CD14-positive monocyte (primary cell): ENCODE measurements at regions not wholly inside any gene's neighbourhood (a gene's known extent, or its start where the extent isn't known, plus 50 kb on each side); places are given as distances from the start of the nearest gene placed in this dataset.
A peak's percentile ranks its signal among the peaks of the same experiment; 100 is the strongest.

ENCODE experiments used
- DNase-seq, 3 donors: peaks; one replicate each; pipeline ENCODE4 v3.0.0-alpha.2; 2011 to 2022
- H2AFZ ChIP-seq: 2 replicates; pipeline ENCODE4 v1.6.0; 2012; ENCODE audit warnings: mild to moderate bottlenecking, low read depth, low read length, inconsistent platforms; ENCODE audit not compliant: insufficient read depth, poor library complexity, severe bottlenecking
- H3K27ac ChIP-seq, 2 donors: 1 replicate in 1 of 2; 2 replicates in 1 of 2; pipeline ENCODE4 v1.5.1; 2012 to 2013; ENCODE audit warnings: low read length in 2 of 2, control low read depth in 1 of 2, inconsistent platforms in 1 of 2, low read depth in 1 of 2, mild to moderate bottlenecking in 1 of 2
- H3K27me3 ChIP-seq, 2 donors: one replicate each; pipeline versions ENCODE4 v1.6.0 to v1.6.1; 2011 to 2013; ENCODE audit warnings: low read length in 2 of 2; ENCODE audit not compliant: control insufficient read depth in 2 of 2, insufficient read depth in 2 of 2
- H3K36me3 ChIP-seq, 2 donors: replicated peaks in 1 of 2; 1 replicate in 1 of 2; 2 replicates in 1 of 2; pipeline versions ENCODE4 v1.5.1 to v1.6.1; 2012 to 2013; ENCODE audit warnings: low read length in 2 of 2, control low read depth in 1 of 2, inconsistent platforms in 1 of 2, mild to moderate bottlenecking in 1 of 2; ENCODE audit not compliant: insufficient read depth in 2 of 2, control insufficient read depth in 1 of 2
- H3K4me1 ChIP-seq, 2 donors: 1 replicate in 1 of 2; 2 replicates in 1 of 2; pipeline versions ENCODE4 v1.5.1 to v1.6.1; 2012 to 2013; ENCODE audit warnings: low read length in 2 of 2, control low read depth in 1 of 2, inconsistent platforms in 1 of 2, mild to moderate bottlenecking in 1 of 2, moderate library complexity in 1 of 2; ENCODE audit not compliant: insufficient read depth in 2 of 2, control insufficient read depth in 1 of 2
- H3K4me2 ChIP-seq: replicated peaks from 2 replicates; pipeline ENCODE3; 2012; ENCODE audit warnings: low read length, moderate library complexity, mild to moderate bottlenecking; ENCODE audit not compliant: poor library complexity, severe bottlenecking; ENCODE audit errors: extremely low read depth
- H3K4me3 ChIP-seq, 3 experiments: fragments of 200-600 bp in 1 of 3; sonication (generic) in 1 of 3; replicated peaks in 1 of 3; 1 replicate in 2 of 3; 2 replicates in 1 of 3; pipeline ENCODE4 v1.5.1; 2011 to 2013; ENCODE audit warnings: low read length in 3 of 3, mild to moderate bottlenecking in 3 of 3, control low read depth in 2 of 3, low read depth in 2 of 3, inconsistent platforms in 1 of 3, moderate library complexity in 1 of 3
- H3K79me2 ChIP-seq: 2 replicates; pipeline ENCODE4 v1.6.0; 2012; ENCODE audit warnings: mild to moderate bottlenecking, control low read depth, inconsistent platforms, low read length, moderate library complexity; ENCODE audit not compliant: insufficient read depth
- H3K9ac ChIP-seq: 2 replicates; pipeline ENCODE4 v1.6.0; 2017; ENCODE audit warnings: low read length, mild to moderate bottlenecking; ENCODE audit not compliant: insufficient read depth, poor library complexity, severe bottlenecking
- H3K9me3 ChIP-seq, 2 donors: replicated peaks in 1 of 2; 1 replicate in 1 of 2; 2 replicates in 1 of 2; pipeline versions ENCODE4 v1.5.1 to v1.6.1; 2012 to 2013; ENCODE audit warnings: low read length in 2 of 2, control low read depth in 1 of 2; ENCODE audit not compliant: control insufficient read depth in 1 of 2, insufficient read depth in 1 of 2
- H4K20me1 ChIP-seq: 2 replicates; pipeline ENCODE4 v1.6.0; 2012; ENCODE audit warnings: mild to moderate bottlenecking, low read length, control low read depth, moderate library complexity; ENCODE audit not compliant: insufficient read depth
- H3K27ac Mint-ChIP-seq, 7 donors: one replicate each; pipeline ENCODE4 v1.8.0; 2020; ENCODE audit warnings: mild to moderate bottlenecking in 7 of 7, mixed read lengths in 7 of 7, moderate library complexity in 6 of 7, inconsistent platforms in 2 of 7
- H3K27me3 Mint-ChIP-seq, 3 donors: one replicate each; pipeline ENCODE4 v1.8.0; 2021 to 2022; ENCODE audit warnings: low read depth in 3 of 3, mild to moderate bottlenecking in 3 of 3, mixed read lengths in 3 of 3, moderate library complexity in 3 of 3, inconsistent platforms in 1 of 3
- H3K36me3 Mint-ChIP-seq, 2 donors: one replicate each; pipeline ENCODE4 v1.8.0; 2020; ENCODE audit warnings: mixed read lengths in 2 of 2, inconsistent platforms in 1 of 2, mild to moderate bottlenecking in 1 of 2
- H3K4me1 Mint-ChIP-seq: one replicate; pipeline ENCODE4 v1.8.0; 2020; ENCODE audit warnings: mild to moderate bottlenecking, mixed read lengths
- H3K4me3 Mint-ChIP-seq, 2 donors: one replicate each; pipeline ENCODE4 v1.8.0; 2020; ENCODE audit warnings: mild to moderate bottlenecking in 2 of 2, mixed read lengths in 2 of 2, moderate library complexity in 1 of 2
- H3K9me3 Mint-ChIP-seq, 7 donors: one replicate each; pipeline ENCODE4 v1.8.0; 2020 to 2022; ENCODE audit warnings: mixed read lengths in 7 of 7, mild to moderate bottlenecking in 6 of 7, moderate library complexity in 6 of 7, inconsistent platforms in 2 of 7
- WGBS: methylation state at CpG from one replicate; pipeline ENCODE4 v1.1.5; 2013; ENCODE audit warnings: missing lambda C conversion rate; ENCODE audit not compliant: insufficient coverage; 5-methylcytosine and 5-hydroxymethylcytosine counted together
- intact Hi-C, 2 donors: fragments of 100-400 bp; cut with micrococcal nuclease; formaldehyde crosslinking; loops; one replicate each; pipeline versions ENCODE4 v1.15.0 to v1.15.1; 2023
- TF ChIP-seq, protein P1 (sequence below): fragments of 200-600 bp; IDR thresholded peaks from one replicate; pipeline ENCODE4 v1.8.0; 2022; ENCODE audit warnings: antibody characterized with exemption, mild to moderate bottlenecking

DNA sequence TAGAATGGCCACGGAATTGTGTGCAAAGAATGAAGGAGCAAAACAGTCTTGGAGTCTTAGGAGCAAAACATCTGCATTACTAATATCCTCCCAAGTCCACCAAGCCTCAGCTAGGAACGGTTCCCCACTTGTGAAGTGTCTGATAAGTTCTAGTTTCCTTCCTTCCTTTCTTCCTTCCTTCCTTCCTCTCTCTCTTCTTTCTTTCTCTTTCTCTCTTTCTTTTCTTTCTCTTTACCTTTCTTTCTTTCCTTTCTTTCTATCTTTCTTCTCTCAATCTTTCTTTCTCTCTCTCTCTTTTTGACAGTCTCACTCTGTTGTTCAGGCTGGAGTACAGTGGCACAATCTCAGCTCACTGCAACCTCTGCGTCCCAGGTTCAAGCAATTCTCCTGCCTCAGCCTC lies 160.8 kb downstream of the FOXL1 start:
- no peaks in the 10 kb centered on the region for H4K20me1 ChIP-seq
- Mint-ChIP-seq H3K9me3 (peaks cover 0 to 4% (median 0%) of the 10 kb centered on the region in 7 donors), H3K27ac (no peak overlapping the region), H3K27me3 (peaks cover 36 to 57% (median 53%) of the 10 kb centered on the region in 3 donors), H3K4me3 (no peak overlapping the region), H3K4me1 (peaks cover 4% of the 10 kb centered on the region), H3K36me3 (peaks cover 0 to 3% of the 10 kb centered on the region in 2 donors)
- DNase-seq, result no peak
- H3K4me3 ChIP-seq, result no peak overlapping the region
- TF ChIP-seq, protein P1, sequence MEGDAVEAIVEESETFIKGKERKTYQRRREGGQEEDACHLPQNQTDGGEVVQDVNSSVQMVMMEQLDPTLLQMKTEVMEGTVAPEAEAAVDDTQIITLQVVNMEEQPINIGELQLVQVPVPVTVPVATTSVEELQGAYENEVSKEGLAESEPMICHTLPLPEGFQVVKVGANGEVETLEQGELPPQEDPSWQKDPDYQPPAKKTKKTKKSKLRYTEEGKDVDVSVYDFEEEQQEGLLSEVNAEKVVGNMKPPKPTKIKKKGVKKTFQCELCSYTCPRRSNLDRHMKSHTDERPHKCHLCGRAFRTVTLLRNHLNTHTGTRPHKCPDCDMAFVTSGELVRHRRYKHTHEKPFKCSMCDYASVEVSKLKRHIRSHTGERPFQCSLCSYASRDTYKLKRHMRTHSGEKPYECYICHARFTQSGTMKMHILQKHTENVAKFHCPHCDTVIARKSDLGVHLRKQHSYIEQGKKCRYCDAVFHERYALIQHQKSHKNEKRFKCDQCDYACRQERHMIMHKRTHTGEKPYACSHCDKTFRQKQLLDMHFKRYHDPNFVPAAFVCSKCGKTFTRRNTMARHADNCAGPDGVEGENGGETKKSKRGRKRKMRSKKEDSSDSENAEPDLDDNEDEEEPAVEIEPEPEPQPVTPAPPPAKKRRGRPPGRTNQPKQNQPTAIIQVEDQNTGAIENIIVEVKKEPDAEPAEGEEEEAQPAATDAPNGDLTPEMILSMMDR, result no peak
- no peaks in the 10 kb centered on the region for H3K79me2 ChIP-seq
- H2AFZ ChIP-seq, result no peak overlapping the region
- H3K4me1 ChIP-seq, result no peaks in the 10 kb centered on the region
- 65% methylated on average over 2 of the region's 3 CpGs for WGBS
- peaks cover 0 to 2% of the 10 kb centered on the region in 2 donors for H3K9me3 ChIP-seq
- no peak overlapping the region for H3K9ac ChIP-seq
- no peaks in the 10 kb centered on the region for H3K36me3 ChIP-seq
- peaks cover 7 to 31% of the 10 kb centered on the region in 2 donors for H3K27me3 ChIP-seq
- no peak overlapping the region for H3K27ac ChIP-seq
- no peak overlapping the region for H3K4me2 ChIP-seq
- intact Hi-C loops, result no loop called here

DNA sequence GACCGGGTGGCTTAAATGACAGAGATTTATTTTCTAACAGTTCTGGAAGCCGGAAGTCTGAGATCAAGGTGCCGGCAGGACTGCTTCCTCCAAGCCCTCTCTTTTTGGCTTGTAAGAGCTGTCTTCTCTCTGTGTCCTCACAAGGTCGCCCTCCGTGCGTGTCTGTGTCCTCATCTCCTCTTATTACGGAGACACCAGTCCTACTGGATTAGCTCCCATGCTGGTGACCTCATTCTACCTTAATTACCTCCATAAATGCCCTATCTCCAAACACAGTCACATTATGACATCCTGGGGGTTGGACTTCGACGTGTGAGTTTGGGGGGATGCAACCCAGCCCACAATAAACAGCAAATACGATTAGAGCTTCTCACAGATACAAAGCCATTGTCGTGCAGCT lies 161.5 kb downstream of the FOXL1 start:
- Histone ChIP-seq H3K9me3 (peaks cover 0 to 2% of the 10 kb centered on the region in 2 donors), H2AFZ (no peak overlapping the region), H4K20me1 (no peaks in the 10 kb centered on the region), H3K4me3 (no peak overlapping the region), H3K79me2 (no peaks in the 10 kb centered on the region), H3K4me2 (no peak overlapping the region), H3K9ac (no peak overlapping the region), H3K4me1 (no peaks in the 10 kb centered on the region), H3K27ac (no peak overlapping the region), H3K36me3 (no peaks in the 10 kb centered on the region), H3K27me3 (peaks cover 7 to 31% of the 10 kb centered on the region in 2 donors)
- H3K4me1 Mint-ChIP-seq, result peaks cover 4% of the 10 kb centered on the region
- H3K27ac Mint-ChIP-seq, result no peak overlapping the region
- intact Hi-C loops, result no loop called here
- peaks cover 0 to 4% (median 0%) of the 10 kb centered on the region in 7 donors for H3K9me3 Mint-ChIP-seq
- H3K27me3 Mint-ChIP-seq, result peaks cover 31 to 53% (median 48%) of the 10 kb centered on the region in 3 donors
- H3K4me3 Mint-ChIP-seq, result peak overlapping the region in 1 of 2 donors; percentile 54
- DNase-seq, result no peak
- WGBS, result 51% methylated on average over 7 of the region's 11 CpGs
- TF ChIP-seq, protein P1, result no peak
- H3K36me3 Mint-ChIP-seq, result peaks cover 0 to 3% of the 10 kb centered on the region in 2 donors
